ENCODE measurements at regions not wholly inside any gene's neighbourhood (a gene's known extent, or its start where the extent isn't known, plus 50 kb on each side); places are given as distances from the start of the nearest gene placed in this dataset.
A peak's percentile ranks its signal among the peaks of the same experiment; 100 is the strongest.

DNA sequence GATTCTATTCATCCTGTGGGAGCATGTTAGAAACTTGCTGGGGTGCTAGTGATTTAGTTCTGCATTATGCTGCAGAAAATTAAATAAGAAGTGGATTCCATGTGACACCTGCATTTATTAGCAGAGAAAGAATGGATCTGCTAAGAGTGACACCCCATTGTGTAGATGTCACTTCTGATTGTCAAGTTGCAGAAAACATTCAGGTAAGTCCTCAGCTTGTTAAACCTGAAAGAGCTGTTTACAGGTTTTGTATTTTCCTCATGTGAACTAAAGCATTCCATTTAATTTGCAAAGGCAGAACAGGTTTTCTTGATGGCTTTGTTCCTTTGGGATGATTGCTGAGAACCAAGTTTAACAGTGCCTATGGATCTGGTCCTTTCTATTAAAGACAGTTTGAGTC is 238.7 kb downstream of the ABCC12 start:
- Histone ChIP-seq H3K4me1 (ENCODE audit: insufficient read depth, low read length) (no peaks in the 10 kb centered on the region), H3K79me2 (ENCODE audit: insufficient read depth, low read length) (no peaks in the 10 kb centered on the region), H3K9me3 (ENCODE audit: low read depth, low read length) (no peaks in the 10 kb centered on the region), H2AFZ (ENCODE audit: low read length) (no peak overlapping the region), H3K4me3 (ENCODE audit: insufficient read depth, low read length) (no peak overlapping the region), H3K27me3 (ENCODE audit: insufficient read depth, low read length) (no peaks in the 10 kb centered on the region), H3K36me3 (ENCODE audit: insufficient read depth, low read length) (no peaks in the 10 kb centered on the region), H4K20me1 (ENCODE audit: insufficient read depth, low read length) (no peaks in the 10 kb centered on the region), H3K27ac (ENCODE audit: low read depth, low read length) (no peak overlapping the region), H3K4me2 (ENCODE audit: insufficient read depth, low read length) (no peak overlapping the region)
- no peak for DNase-seq (ENCODE audit: insufficient read length, low spot score, missing footprints)
- TF ChIP-seq, protein P1, sequence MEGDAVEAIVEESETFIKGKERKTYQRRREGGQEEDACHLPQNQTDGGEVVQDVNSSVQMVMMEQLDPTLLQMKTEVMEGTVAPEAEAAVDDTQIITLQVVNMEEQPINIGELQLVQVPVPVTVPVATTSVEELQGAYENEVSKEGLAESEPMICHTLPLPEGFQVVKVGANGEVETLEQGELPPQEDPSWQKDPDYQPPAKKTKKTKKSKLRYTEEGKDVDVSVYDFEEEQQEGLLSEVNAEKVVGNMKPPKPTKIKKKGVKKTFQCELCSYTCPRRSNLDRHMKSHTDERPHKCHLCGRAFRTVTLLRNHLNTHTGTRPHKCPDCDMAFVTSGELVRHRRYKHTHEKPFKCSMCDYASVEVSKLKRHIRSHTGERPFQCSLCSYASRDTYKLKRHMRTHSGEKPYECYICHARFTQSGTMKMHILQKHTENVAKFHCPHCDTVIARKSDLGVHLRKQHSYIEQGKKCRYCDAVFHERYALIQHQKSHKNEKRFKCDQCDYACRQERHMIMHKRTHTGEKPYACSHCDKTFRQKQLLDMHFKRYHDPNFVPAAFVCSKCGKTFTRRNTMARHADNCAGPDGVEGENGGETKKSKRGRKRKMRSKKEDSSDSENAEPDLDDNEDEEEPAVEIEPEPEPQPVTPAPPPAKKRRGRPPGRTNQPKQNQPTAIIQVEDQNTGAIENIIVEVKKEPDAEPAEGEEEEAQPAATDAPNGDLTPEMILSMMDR (IDR thresholded peaks at IDR 0.05; ENCODE audit: extremely low read depth, low read depth, low read length) = no peak

- Histone ChIP-seq H2AFZ (ENCODE audit: low read length) (no peak overlapping the region), H3K4me2 (ENCODE audit: insufficient read depth, low read length) (no peak overlapping the region), H3K27ac (ENCODE audit: low read depth, low read length) (no peak overlapping the region), H3K4me1 (ENCODE audit: insufficient read depth, low read length) (no peaks in the 10 kb centered on the region), H3K9me3 (ENCODE audit: low read depth, low read length) (no peaks in the 10 kb centered on the region), H3K79me2 (ENCODE audit: insufficient read depth, low read length) (no peaks in the 10 kb centered on the region), H3K4me3 (ENCODE audit: insufficient read depth, low read length) (no peak overlapping the region), H3K27me3 (ENCODE audit: insufficient read depth, low read length) (no peaks in the 10 kb centered on the region), H3K36me3 (ENCODE audit: insufficient read depth, low read length) (no peaks in the 10 kb centered on the region), H4K20me1 (ENCODE audit: insufficient read depth, low read length) (no peaks in the 10 kb centered on the region)
- TF ChIP-seq, protein P1 (IDR thresholded peaks at IDR 0.05; ENCODE audit: extremely low read depth, low read depth, low read length) = no peak
- no peak for DNase-seq (ENCODE audit: insufficient read length, low spot score, missing footprints)
Observed at GRCh38 chr16:47916266-47916665, 239.5 kb downstream of the ABCC12 start.

- TF ChIP-seq, protein P1 (IDR thresholded peaks at IDR 0.05; ENCODE audit: extremely low read depth, low read depth, low read length) = no peak
- DNase-seq (ENCODE audit: insufficient read length, low spot score, missing footprints) = no peak
- H3K79me2 ChIP-seq (ENCODE audit: insufficient read depth, low read length) = no peaks in the 10 kb centered on the region
Observed at GRCh38 chr16:47907109-47907508, 248.7 kb downstream of the ABCC12 start.

GRCh38 chr16:47905771-47906170 is 250.0 kb downstream of the ABCC12 start:
- H3K36me3 ChIP-seq (ENCODE audit: insufficient read depth, low read length) = no peaks in the 10 kb centered on the region
- H3K27me3 ChIP-seq (ENCODE audit: insufficient read depth, low read length) = no peaks in the 10 kb centered on the region
- H3K27ac ChIP-seq (ENCODE audit: low read depth, low read length) = no peak overlapping the region
- peak; percentile 88 for DNase-seq (ENCODE audit: insufficient read length, low spot score, missing footprints)
- no peaks in the 10 kb centered on the region for H3K4me1 ChIP-seq (ENCODE audit: insufficient read depth, low read length)
- TF ChIP-seq, protein P1 (IDR thresholded peaks at IDR 0.05; ENCODE audit: extremely low read depth, low read depth, low read length) = no peak
- H3K79me2 ChIP-seq (ENCODE audit: insufficient read depth, low read length) = no peaks in the 10 kb centered on the region
- no peaks in the 10 kb centered on the region for H4K20me1 ChIP-seq (ENCODE audit: insufficient read depth, low read length)
- no peak overlapping the region for H3K4me2 ChIP-seq (ENCODE audit: insufficient read depth, low read length)
- no peak overlapping the region for H2AFZ ChIP-seq (ENCODE audit: low read length)
- no peak overlapping the region for H3K4me3 ChIP-seq (ENCODE audit: insufficient read depth, low read length)
- no peaks in the 10 kb centered on the region for H3K9me3 ChIP-seq (ENCODE audit: low read depth, low read length)

More at GRCh38 chr16:47907109-47907508, 248.7 kb downstream of the ABCC12 start:
- no peaks in the 10 kb centered on the region for H3K36me3 ChIP-seq (ENCODE audit: insufficient read depth, low read length)
- H3K9me3 ChIP-seq (ENCODE audit: low read depth, low read length) = no peaks in the 10 kb centered on the region
- no peaks in the 10 kb centered on the region for H3K4me1 ChIP-seq (ENCODE audit: insufficient read depth, low read length)
- no peak overlapping the region for H3K4me3 ChIP-seq (ENCODE audit: insufficient read depth, low read length)
- no peak overlapping the region for H3K4me2 ChIP-seq (ENCODE audit: insufficient read depth, low read length)
- H4K20me1 ChIP-seq (ENCODE audit: insufficient read depth, low read length) = no peaks in the 10 kb centered on the region
- H2AFZ ChIP-seq (ENCODE audit: low read length) = no peak overlapping the region
- H3K27ac ChIP-seq (ENCODE audit: low read depth, low read length) = no peak overlapping the region
- no peaks in the 10 kb centered on the region for H3K27me3 ChIP-seq (ENCODE audit: insufficient read depth, low read length)
